ENCODE measurements at regions not wholly inside any gene's neighbourhood (a gene's known extent, or its start where the extent isn't known, plus 50 kb on each side); places are given as distances from the start of the nearest gene placed in this dataset.
"Not testable (repeated sequence)": the region's sequence is repeated elsewhere in the genome, so short reads cannot be mapped to it uniquely, and the experiment has no call there.

DNA sequence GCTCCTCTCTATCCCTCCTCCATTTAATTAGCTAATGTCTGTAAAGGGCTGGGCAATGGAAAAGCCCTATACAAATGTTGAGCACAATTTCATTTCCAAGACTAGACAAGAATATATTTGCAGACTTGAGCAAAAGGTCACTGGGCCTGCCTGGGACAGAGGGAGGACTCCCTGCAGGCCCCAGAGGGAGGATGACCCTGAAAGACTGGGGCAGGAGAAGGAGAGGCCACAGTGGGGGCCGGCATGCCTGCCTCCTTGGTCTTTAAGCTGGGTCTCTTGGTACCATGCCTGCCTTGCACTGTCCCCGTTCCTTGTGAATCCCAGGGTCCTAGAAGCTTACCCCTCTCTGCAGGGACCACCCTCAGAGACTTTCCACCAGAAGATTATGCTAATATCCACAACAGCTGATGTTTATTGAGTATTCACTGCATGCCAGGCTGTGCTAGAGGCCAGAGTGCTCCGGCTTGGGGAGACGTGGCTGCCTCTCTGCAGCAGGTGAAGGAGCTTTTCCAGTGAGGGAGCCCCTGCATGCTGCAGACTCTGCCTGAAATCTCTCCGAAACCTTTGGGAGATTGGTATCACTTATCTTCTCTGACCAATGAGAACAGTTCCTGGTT, 72.7 kb upstream of the HSPA9 start:
- no peak for DNase-seq (ENCODE audit: low read depth)

DNA sequence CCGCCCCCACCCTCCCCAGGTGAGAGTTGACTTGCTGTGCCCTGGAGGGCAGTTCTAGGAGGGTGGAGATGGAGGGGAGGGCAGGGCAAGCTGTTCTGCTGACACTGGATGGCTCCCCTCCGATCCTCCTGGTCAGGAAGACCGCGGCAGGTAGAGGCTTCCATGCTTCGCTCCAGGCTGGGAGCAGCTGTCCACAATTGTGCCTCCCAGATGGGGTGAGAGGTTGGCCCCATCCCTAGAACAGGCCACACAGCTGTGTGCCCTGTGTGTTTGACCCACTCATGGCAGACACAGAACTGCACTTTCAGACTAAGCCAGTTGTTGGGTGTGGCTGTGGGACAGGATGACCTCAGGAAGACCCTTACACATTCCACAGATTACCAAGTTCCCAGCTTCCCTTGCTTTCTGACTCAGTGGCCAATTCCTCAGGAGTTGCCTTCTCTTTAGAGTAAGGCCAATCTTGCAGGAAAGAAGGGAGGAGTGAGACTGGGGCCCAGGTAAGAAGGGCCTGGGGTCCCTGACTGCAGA, 72.1 kb upstream of the HSPA9 start:
- DNase-seq (ENCODE audit: low read depth), result no peak

DNA sequence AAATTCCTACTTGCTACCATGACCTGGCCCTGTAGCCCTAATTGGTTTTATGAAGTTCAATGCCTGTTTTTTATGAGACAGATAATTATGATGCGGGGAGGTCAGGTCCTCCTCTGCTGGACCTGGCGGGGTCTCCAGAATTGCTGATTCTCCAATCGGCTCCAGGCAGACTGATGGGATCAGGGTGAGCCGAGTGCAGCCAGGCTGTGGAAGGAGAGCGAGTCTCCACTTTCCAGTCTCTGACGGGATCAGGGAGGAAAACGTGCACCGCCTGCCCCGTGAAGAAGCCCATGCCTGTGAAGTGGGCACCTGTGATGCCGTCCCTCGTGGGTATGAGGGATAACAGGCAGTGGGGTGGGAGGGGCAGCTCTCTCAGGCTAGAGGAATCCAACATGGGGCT, 71.5 kb upstream of the HSPA9 start:
- DNase-seq (ENCODE audit: low read depth), result no peak

DNA sequence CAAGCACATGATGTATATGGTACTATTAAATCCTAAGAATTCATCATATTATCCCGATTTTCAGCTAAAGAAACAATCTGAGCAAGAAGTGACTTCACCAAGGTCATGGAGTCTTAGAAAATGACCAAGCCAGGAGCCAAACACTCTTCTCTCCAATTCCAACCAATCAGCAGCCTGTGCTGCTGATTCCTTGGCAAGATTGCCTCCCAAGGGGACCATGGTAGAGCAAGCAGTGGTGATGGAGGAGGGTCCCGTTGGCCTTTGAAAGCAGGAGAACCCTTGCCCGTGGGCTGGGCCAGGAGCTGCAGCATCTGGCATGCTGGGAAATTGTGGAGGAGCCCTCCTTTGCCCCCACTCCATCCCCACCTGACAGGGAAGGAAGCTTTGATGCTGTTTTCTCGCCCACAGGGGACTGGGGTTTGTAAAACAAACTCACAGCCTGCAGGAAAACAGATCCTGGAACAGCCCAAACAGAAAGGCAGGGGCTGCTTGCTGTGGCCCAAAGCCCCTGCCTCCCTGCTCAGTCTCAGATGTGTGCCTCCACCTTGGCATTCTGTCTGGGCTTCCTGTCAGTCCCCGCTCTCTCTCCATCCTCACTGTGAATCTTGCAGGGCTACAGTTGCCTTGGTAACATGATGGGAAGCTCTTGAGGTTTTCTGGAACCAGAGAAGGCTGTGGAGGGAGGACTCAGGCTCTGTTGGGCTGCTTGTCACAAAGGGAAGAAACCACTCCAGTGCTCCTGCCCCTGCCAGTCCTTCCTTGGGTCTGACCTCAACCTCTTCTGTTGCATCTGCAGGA, 70.8 kb upstream of the HSPA9 start:
- no peak for DNase-seq (ENCODE audit: low read depth)

DNA sequence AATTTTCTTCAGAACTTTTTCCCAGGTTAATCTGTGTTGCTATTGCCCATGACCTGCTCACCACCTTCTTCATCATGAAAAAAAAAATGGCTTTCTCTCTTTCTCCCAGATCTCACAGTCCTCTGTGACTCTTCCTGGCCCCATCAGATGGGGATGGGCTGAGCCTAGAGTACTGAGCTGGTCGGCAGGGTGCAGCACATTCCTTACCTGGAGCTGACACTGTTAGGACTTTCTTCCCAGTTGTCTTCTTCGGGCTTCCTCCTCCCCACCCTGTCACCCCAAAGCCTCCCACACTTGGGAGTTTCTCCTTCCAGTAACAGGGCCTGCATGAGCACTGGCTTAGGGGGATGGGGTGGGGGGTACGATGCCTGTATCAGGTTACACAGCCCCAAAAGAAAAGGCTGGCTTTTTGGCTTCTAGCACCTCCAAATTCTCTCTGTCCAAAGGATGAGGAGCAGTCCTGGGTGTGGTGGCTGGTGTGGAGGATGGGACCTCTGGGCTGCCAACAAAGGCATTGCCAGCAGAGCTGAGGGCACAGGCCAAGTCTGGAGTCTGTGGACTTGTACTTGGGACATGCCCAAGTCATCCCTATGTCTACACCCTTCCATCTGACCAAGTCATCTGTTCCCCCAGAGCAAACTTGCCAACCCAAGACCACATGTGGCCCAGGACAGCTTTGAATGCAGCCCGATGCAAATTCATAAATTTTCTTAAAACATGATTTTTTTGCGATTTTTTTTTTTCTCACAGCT, 68.0 kb upstream of the HSPA9 start:
- no peak for DNase-seq (ENCODE audit: low read depth)

DNA sequence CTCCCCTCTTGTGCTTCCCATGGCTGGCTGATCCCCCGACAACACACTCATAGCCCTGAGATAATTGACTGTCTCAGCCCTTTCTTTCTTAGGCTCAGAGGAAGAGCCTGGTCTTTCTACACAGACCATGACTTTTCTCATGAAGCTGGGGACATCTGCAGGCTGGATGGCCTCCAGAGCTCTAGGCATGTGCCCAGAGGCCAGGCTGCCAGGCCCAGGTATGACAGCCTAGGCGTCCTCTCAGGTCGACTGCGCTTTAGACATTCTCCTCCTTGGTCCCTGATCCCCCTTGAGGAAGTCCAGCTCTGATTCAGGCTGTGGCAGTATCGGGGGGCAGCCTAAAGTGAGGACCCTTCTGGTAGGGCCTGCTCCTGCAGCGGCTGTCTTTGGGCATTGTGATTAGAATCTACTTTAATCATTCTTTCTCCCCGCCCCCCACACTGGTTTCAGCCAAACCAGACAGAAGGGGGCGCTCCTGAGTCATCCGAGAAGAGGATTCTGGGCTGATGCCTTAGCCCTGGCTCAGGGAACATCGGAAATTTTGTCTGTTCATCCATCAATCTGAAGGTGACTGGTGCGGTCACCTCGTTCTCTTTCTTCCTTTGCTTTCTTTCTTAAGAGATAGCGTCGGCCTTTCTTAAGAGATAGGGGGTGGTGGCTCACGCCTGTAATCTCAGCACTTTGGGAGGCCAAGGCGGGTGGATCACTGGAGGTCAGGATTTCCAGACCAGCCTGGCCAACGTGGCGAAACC, 66.5 kb upstream of the HSPA9 start:
- peak; percentile 44 for DNase-seq (ENCODE audit: low read depth)

DNA sequence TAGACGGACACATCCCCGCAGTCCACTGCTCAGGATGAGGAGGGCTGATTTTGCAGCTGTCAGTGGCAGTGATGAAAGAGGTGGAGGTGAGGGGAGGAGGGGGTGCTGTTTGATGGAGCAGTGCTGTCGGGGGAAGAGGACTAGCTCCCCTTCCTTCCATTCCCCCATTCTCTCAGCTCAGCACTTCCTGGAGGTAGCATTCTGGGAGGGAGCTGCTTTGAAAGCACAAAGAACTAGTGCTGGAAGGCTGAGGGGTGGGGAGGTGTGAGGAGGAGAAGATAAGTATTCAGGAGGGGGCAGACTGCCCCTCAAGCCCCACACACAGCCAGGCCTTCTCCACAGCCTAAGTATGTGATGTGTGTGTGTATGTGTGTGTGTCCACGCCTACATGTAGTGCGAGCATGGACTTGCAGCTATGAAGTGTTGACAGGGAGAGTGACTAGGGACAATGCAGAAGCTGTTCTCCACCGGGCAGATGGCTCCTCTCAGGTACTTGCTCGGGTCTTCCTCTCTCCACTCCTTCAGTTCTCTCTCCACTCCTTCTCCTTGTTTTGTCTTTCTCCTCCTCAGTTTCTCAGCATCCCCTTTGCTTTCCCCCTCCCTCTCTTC, 65.5 kb upstream of the HSPA9 start:
- DNase-seq (ENCODE audit: low read depth), result no peak

DNA sequence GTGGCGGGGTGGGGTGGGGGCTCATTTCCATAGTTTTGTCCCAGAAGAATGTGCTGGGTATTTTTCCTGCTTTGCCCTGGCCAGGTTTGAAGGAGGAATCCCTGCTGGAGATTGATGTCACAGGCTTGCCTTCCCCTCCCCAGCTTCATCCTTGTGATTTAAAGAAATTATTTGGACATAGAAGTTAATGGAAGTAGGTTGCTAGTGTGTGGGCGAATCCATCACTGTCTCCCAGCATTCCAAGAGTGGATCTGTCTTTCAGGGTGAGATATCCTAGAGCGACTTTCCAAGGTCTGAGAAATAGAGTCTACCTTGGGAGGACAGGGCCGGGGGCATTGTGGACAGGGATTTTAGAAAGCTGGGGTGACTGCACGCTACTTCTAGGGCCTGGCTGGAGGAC, 64.9 kb upstream of the HSPA9 start:
- no peak for DNase-seq (ENCODE audit: low read depth)

DNA sequence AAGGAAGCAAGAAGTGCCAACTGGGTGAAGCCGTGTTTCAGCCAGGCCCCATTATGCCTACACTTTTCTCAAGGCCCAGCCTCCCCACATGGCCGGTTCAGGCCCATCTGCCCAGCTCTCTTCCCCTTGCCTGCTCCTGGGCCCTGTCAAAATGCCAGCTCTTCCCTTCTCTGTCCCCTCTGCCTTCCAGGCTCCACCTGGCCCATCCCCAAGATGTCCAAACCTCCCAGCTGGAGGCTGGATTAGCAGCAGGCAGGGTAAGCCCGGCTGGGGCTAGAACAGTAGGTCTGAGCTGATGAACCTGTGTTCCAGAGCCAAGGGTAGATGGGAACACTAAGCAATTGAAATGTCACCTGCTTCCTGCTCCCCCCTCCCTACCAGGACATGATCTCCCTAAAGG, 64.1 kb upstream of the HSPA9 start:
- no peak for DNase-seq (ENCODE audit: low read depth)

DNA sequence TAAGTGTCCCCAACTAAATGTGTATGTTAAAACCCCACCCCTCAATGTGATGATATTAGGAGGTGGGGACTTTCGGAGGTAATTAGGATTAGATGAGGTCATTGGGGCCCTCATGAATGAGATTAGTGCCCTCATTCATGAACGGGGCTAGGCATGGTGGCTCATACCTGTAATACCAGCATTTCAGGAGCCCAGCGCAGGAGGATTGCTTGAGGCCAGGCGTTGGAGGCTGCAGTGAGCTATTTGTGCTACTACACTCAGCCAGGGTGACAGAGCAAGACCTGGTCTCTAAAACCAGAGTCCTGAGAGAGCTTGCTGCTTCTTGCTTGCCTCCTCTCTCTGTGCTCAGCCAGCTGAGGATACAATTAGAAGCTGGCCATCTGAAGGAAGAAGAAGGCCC, 62.1 kb upstream of the HSPA9 start:
- DNase-seq (ENCODE audit: low read depth), result no peak

DNA sequence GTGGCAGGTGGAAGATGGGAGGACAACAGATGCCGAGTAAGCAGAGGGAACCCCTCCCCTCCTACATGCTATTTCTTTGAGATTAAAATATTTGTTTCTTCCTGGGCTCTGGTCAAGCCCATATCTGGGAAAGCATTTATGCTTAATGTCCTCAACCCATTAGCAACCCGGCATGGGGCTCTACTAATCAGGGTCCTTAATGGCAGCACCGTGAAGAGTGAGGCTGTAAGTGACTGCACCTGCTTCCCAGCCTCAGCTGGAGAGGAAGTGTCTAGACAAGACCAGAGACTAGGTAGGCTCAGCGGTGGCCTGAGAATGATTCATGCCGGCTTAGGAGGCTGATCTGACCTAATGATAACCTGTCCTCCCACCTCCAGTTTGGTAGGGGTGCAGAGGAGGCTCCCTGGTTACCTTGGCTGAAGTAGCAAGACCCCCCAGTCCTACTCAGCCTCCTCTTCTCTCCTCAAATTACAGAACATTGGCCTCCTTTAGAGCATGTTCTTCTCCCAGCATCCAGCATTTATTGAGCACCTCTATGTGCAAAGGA, 61.3 kb upstream of the HSPA9 start:
- DNase-seq (ENCODE audit: low read depth), result no peak

DNA sequence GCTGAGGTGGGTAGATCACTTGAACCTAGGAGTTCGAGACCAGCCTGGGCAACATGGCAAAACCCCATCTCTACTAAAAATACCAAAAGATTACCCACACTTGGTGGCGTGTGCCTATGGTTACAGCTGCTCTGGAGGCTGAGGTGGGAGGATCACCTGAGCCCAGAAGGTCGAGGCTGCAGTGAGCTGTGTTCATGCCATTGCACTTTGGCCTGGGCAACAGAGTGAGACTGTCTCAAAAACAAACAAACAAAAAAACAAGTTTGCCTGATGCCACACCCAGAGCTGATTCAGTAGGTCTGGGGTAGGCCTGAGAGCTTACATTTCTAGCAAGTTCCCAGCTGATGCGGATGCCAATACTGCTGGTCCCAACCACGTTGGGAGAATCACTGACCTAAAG, 60.5 kb upstream of the HSPA9 start:
- DNase-seq (ENCODE audit: low read depth), result no peak

DNA sequence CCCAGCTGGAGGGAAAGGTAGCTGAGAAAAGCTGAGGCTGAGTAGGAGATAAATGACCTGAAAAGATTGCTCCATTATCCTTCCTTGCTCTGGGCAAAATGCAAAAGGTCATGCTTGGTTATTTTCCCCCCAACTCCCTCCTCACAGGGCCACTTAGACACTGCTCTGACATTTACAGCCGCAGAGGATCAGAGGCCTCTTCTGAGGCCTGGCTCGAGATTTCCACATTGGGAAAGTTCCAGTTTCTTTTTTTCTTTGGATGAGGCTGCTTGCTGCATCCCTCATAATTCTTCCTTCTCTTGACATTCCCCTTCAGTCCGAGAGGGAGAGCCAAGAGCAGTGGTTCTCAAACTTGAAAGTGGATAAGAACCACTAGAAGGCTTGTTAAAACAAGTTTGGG, 60.1 kb upstream of the HSPA9 start:
- DNase-seq (ENCODE audit: low read depth), result no peak

DNA sequence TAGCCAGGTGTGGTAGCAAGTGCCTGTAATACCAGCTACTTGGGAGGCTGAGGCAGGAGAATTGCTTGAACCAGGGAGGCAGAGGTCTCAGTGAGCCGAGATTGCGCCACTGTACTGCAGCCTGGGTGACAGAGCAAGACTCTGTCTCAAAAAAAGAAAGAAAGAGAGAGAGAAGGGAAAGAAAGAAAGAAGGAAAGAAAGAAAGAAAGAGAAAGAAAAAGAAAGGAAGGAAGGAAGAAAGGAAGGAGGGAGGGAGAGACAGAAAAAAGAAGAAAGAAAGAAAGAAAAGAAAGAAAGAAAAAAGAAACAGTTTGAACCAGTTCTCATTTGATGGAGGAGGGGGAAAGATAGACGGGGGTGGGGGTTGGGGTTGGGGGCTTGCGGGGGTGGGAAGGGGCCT, 59.6 kb upstream of the HSPA9 start:
- DNase-seq (ENCODE audit: low read depth), result not testable (repeated sequence)

DNA sequence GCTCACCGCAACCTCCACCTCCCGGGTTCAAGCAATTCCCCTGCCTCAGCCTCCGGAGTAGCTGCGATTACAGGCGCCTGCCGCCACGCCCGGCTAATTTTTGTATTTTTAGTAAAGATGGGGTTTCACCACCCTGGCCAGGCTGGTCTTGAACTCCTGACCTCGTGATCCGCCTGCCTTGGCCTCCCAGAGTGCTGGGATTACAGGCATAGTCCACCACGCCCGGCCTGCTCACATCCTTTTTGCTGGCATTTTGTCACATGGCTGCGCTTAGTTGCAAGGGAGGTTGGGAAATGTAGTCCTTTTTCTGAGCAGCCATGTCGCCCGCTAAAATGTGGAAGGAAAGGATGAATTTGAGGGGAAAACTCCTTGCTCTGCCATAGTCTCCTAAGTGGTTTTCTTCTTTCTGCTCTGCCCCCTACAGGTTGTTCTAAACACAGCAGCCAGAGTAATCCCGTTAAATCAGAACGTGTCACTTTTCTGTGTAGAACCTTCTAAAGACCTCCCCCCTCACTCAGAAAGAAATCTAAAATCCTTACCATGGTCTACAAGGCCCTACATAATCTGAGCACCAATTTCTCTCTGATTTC, 57.8 kb upstream of the HSPA9 start:
- no peak for DNase-seq (ENCODE audit: low read depth)

DNA sequence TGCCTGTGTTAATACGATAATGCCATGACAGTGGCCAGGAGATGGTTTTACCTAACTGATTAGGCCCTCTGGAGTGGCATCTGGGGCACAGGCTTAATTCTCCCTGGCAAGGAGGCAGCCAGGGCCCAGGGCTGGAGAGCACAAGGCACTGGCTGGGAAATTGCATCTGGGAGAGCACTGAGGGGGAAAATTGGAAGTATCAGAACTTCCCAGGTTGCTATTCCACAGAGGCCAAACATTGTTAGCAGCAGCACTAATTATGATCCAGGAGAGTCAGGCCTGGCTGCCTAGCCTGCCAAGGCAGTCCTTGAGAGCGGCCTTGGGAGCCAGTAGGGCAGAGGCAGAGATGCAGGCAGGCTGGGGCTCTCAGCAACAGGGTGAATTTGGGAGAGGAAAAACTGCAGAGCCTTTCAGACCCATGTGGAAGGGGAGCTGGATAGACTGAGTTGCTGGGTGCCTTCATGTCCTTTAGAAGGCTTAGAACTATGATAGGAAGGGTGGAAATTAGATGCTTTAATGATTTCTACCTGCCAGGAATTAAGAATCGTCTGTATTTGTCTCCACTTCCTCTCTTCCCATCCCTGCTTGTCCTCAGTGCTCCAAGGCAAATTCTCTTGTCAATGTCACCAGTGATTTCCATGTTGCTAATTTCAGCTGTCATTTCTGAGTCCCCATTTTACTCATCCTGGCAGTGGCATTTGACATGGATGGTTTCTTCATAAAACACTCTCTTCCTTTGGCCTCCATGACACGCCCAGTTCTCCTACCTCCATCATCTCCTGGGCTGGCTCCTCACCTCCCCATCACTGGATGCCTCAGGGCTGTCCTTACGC, 56.1 kb upstream of the HSPA9 start:
- no peak for DNase-seq (ENCODE audit: low read depth)

DNA sequence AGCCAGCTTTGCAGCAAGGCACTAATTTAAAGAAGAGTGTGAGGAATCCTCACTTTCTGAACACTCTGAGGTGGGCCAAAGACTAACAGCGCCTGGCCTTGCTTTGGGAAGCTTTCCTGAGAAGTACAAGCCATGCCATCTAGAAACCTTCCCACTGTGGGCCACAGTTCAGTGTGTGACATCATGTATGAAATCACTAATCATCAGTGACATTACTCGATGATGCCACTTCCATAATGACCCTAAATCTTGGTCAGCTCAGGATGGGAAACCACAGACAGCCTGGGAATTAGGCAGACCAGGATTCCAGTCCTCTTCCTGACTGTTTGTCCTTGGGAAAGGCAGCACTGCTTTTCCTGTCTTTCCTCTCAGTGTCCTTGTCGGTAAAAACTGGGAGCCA, 54.2 kb upstream of the HSPA9 start:
- DNase-seq (ENCODE audit: low read depth), result no peak

DNA sequence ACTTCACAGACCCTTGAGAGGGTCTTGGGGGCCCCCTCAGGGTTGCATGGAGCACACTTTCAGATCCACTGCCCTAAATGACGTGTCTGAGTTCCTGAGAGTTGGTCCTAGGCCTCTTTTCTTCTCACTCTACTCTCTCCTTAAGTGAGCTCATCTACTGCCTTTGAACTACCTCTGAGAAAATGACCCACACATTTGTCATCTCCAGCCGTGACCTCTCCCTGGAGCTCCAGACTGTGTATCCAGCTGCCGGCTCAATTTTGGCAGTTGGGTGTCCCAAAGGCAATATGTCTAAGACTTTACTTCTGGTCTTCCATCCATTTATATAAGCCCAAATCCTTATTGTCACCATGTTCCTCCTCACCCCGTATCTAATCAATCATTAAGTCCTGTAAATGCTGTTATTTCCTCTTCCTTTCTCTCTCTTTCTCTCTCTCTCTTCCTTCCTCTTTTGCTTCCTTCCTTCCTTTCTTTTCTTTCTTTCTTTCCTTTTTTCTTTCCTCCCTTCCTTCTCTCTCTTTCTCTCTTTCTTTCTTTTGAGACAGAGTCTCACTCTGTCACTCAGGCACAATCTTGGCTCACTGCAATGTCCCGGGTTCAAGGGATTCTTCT, 51.2 kb upstream of the HSPA9 start:
- DNase-seq (ENCODE audit: low read depth), result no peak

DNA sequence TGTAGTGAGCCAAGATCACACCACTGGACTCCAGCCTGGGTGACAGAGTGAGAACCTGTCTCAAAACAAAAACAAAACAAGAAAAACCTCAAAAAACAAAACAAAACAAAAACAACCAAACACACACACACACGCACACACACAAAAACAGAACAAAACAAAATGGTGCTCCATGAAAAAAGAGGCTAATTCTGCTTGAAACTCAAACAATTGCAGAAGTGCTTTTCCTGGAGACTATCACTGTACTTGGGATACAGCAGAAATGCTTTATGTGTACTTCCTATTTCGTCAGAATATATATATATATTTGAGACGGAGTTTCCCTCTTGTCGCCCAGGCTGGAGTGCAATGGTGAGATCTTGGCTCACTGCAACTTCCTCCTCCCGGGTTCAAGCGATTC, 49.9 kb upstream of the HSPA9 start:
- DNase-seq (ENCODE audit: low read depth), result no peak

Data from stimulated activated CD8-positive, alpha-beta memory T cell treated with anti-CD3 and anti-CD28 coated beads, Interleukin-15, amount 100 ng/mL, for 1 hour (primary cell).